COR-L47 (cell line): ENCODE measurements at regions not wholly inside any gene's neighbourhood (a gene's known extent, or its start where the extent isn't known, plus 50 kb on each side); places are given as distances from the start of the nearest gene placed in this dataset.
"Not testable (repeated sequence)": the region's sequence is repeated elsewhere in the genome, so short reads cannot be mapped to it uniquely, and the experiment has no call there.

Experiments
- DNase-seq: peaks from one replicate; lab custom pipeline; 2025; lab: John Stamatoyannopoulos, UW

DNA sequence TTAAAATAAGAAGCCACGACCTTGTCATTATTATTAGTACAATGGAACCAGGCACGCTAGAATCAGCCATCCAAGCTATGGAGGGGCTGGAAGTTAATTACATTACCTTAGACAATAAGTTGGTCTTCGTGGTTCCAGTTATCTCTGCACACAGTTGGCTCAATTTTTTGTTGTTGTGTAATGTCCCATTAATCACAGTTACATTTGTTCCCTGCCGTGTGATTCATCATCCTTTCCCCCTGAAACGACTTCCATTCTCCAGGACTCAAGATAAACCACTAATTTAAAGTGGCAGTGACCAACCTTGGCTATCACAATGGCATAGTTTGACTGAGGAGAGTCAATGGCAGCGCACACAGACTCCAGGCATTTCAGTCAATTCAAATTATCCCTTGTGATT lies 905.0 kb downstream of the RAB28 start:
- no peak for DNase-seq

DNA sequence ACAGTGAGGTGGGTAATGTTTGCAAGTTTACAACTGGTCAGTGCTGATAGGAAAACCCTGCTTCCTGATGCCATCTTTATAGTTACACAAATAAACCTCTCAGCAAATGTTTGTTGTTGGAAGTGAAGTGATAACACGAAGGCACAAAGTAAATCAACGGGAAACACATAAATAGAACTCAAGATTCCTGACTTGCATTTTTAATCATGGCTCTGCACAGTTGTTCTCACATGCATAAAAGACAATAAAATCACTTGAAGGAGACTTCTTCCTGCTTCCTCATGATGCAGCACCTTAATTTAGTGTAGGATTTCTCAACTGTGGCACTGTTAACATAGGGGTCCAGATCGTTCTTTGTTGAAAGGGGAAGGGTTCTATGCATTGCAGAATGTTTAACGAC lies 907.7 kb downstream of the RAB28 start:
- no peak for DNase-seq

DNA sequence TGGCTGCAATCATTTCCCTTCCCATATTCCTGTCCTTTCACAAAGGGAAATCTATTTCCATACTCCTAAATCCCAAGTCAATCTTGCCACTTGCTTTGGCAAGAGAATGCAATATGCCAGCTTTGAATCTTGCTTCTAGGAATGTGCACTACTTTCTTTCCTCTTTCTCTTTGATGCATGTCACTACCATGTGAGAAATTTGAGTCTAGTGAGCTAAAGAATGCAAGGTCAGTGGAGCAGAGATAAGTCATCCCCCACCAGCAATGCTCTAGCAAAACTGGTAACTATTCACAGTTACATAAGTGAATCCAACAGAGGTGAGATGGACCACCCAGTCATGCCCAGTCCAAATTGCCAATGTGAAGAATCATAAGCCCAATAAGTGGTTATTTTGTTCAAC lies 910.4 kb downstream of the RAB28 start:
- DNase-seq: no peak

DNA sequence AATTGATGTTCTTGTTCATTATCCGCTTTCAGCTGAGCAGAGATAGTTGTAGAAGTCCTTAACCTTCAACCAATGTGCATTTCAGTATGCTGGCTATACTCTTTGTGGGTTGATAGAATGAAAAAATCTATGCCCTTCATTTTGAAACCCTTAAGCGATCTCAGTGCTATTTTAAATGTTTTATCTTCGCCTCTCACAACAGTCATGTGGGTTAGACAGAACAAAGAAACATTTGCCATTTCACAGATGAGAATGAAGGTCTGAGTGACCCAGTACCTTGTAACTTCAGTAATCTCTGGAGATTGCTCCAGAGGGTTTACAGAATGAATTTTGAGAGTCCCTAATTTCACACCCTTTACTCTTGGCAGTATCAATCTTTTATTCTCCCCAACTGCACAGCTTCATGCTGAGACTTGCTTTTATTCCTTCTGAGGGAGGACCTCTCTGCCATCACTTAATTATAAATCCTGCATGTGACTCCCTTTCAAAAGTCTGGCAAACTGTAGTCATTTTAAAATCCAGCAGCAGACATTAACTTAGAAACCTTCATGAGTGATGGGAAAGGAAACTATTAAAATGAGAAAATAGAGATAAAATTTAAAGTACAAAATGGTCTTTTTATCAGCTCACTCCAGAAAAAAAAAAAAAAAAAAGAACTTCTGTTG lies 921.5 kb downstream of the RAB28 start:
- DNase-seq: no peak

DNA sequence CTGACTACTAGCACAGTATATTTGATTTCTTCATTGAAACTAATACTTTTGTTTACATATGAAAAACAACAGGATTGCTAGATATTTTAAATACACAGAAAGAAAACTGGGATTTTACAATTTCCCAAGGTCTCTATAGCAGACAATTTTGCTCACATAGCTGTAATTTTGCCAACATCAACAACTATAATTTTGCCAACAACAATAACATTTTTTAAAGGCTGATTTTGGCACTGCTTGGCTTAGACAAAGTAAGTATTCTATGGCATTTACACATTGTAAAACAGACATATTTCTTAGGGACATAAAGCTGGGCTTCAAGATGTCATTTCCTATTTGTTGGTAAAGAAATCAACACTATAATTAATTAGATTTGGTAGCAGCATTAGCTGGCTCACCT lies 922.1 kb downstream of the RAB28 start:
- no peak for DNase-seq

DNA sequence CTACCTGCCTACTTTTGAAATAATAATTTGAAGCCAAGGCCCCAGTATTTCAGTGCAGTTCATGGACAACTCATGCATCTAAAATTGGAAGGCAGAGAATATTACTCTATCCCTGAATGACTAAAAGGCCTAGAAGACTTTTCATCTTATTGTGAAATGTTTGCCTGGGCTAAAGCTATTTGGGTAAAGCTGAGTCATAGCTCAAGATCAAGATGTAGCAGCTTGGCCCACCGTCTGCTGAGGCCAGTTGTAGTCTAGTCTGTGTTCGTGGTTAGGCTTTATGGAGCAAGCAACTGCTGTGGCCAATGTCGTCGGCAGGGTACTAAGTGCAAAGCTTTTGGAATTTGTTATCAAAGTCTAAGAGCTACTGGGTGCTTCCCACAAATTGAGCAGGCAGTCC lies 929.1 kb downstream of the RAB28 start:
- no peak for DNase-seq

DNA sequence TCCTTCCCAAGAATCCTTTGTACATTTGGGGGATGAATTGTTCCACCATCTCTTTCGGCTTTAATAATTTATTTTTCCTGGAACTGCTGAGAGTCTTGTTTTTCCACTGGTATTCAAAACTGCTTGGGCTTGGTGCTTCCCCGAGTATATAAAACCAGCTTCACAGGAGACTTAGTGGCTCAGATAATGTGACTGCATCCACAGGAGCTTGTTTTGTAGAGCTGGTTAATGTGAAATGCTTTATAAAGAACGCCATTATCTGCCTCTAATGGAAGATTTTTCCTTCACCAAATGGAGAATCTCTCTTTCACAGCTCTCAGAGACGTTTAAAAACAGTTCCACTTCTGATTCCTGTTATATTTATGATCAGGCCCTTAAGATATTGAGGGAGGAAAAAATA lies 935.5 kb downstream of the RAB28 start:
- no peak for DNase-seq

DNA sequence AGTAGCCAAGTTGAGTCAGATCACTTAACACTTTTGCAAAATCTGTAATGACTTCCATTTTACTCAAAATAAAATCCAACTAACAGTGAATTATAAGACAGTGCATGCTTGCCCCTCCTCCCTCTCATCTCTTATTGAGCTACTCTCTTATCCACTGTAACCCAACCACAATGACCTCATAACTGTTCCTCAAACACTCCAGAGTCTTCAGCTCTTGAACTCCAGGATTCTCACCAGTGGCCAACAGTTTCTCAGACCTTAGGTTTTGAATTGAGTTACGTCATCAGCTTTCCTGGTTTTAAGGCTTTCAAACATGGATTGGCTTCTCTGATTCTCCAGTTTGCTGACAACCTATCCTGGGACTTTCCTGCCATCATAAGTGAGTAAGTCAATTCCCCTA lies 938.3 kb downstream of the RAB28 start:
- no peak for DNase-seq

DNA sequence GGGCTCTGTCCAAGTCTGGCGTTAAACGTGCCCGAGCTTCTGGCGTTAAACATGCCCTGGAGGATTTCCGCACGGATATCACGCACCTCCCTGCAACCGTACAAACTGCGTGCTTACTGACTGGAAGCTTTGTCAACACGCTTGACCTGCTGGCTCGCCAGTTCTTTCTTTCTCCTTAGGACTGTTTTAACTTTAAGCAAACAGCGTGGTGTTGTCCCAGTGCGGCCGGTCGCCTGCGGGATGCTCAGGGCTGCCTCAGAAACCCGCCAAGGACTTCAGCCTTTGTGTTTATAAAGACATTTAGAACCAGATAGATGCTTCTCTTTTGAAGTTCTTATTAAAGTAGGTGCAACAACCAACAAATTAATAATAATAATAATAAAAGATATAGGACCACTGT lies 946.0 kb downstream of the RAB28 start:
- DNase-seq: no peak

DNA sequence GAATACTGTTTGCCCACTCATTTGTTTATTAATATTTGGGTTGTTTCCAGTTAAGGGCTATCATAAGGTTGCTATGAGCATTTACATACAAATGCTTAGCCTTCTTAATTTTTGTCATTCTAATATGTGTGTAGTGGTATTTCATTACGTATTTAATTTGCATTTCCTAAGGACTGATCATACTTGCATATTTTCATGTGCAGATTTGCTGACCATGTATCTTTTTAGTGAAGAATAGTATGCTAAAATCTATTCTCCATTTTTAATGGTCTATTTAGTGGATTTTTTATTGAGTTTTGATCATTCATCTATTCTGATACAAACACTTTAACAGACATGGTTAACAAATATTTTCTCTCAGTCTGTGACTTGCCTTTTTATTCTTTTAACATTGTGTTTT lies 949.5 kb downstream of the RAB28 start:
- DNase-seq: no peak

DNA sequence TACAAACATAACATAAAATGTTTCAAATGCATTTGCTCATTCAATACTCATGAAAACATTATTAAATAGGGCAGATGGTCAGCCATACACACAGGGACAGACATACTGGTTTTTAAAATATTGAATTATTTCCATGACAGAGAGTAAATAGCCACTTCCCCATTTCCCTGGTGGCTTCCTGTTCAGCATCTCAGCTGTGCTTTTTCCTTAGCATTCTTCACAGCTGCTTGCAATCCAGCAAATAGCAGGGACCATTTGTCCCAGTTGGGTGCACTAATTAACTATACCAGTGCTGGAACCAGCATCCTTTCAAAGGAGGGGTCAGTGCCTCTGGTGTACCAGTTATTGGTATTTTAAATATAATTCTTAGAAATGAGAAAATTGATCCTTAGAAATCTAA lies 964.7 kb downstream of the RAB28 start:
- no peak for DNase-seq

DNA sequence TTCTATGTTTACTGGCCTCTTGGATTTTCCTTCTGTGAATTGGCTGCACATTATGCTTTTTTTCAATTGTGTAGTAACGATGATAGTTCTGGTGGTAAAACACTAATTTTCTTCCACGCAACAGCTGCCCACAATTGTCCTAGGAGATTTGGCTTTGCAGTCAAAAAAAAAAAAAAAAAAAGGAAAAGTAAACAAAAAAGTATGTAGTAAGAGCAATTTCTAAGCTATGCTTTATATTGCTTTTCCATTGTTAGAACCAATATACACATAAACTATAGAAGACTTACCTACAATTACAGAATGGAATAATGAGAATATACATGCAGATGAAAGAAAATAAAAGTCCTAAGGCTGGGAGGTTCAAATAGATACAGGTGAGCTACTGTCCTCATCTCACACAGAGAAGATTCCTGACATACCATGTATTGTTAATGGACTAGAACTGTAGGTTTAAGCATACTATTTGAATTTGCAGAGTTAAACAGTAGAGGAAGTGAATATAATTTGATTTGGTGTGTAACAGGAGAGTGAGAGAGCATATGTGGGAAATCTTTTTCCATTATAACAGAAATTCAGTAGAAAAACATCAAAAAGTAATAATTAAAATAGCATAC lies 976.2 kb downstream of the RAB28 start:
- no peak for DNase-seq

DNA sequence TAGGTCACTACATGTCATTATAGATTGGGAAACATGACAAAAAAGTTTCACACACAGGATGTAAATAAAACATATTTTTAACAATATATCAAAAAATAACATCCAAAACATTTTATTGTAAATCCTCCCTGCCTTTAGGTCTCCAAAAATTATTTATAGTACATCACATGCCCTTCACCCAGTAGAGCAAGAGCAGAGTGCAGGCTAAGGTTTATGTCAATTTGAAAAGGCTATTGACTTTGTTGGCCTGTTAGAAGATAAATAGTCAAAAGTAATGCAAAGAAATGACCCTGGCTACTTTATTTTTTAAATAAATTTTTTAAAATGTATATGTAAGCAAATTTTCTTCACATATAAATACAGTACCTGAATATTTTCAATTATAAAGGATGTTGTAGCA lies 983.7 kb downstream of the RAB28 start:
- DNase-seq: no peak

DNA sequence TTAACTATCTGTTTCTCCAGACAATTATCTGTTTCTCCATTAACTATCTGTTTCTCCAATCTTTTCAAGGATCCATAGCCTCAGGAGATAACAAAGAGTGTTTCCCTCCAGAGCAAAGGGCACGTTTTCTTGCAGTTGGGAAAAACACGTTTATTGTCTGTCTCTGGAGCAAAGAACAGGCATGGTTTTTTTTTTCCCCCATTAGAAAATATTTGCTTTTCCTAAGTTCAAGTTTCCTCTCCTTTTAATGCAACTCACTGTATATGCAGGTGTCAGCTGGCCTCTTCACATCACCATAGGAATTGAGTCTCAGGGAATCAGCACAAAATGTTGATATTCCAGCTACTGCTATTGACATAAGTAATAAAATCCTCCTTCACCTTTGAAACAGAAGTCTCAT lies 984.4 kb downstream of the RAB28 start:
- DNase-seq: no peak

DNA sequence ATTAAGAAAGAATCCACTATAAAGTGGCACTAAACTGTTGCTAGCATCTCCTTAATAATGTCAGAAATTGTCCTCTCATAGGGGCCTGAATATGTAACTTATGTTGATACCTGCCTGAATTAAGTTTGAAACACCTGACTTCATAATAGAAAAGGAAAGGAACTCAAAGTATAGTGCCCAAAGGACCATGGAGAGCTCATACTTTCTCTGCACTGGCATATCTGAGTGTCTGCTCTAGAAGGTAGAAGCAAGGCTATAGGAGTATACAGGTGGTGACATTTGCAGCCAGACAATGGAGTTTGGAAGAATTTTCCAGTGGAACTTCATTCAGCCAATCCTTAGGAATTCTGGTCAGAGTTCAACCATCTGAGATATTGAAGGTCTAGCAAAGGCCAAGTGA lies 988.9 kb downstream of the RAB28 start:
- DNase-seq: no peak

DNA sequence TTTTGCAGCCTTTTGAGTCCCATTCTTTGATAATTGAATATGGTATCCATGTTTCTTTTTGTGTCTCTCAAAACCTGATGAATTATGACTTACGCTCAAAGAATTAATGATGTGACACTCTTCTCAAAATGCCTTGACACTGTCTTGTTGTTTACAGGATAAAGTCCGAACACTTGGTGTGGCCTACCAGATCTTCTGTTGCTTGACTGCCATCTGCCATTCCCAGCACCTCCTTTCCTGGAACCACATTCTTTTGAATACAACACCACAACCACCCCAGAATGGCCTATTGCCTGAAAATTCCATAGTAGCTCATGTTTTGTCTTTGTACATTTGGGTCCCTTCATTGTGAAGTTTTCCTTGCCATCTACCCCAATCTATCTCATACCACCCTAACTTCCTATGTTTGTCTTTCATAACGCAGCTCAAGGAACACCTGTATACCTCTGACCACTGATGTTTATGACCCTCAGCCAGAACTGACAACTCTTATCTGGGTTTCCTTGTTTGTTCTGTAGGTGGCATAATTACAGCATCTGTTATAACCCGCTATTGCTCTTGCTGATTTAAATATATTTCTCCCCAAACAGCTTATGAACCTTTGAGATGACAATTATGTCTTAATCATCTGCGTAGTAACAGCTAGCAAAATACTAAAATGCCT lies 991.3 kb downstream of the RAB28 start:
- no peak for DNase-seq

DNA sequence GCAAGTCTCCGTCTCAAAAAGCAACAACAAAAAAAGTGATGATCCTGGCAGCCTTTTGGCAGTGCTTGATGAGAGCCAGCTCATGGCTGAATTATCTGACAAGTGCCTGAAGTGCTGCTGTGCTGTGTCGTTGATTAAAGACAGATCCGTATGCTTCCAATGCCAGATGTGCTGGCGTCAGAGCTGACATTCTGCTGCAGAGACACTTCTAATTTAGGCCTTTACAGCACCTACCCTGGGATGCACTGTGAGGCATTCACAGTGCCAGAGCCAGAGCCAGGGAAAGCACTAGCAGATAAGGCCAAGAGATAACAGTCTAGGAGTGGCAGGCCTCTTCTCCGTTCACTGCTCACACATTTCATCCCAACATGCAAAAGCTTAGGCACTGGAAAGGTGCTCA lies 995.5 kb downstream of the RAB28 start:
- no peak for DNase-seq

DNA sequence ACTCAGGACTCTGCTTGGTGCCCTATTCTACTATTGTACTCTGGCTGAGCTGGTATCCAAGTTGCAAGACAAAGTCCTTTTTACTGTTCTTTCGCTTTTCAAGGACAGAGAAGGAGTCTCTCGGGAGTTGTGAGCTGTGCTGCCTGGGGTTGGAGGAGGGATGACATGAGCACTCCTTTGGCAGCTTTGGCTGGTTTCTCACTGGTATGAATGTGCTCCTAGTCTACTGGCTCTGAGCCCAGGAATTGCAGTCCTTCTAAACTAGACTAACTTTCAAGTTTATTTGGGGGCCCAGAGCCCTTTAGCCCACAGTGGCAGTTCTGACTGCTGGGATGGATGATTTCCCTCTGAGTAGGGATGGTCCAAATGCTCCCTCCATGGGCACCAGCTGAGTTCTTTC lies 997.1 kb downstream of the RAB28 start:
- no peak for DNase-seq

DNA sequence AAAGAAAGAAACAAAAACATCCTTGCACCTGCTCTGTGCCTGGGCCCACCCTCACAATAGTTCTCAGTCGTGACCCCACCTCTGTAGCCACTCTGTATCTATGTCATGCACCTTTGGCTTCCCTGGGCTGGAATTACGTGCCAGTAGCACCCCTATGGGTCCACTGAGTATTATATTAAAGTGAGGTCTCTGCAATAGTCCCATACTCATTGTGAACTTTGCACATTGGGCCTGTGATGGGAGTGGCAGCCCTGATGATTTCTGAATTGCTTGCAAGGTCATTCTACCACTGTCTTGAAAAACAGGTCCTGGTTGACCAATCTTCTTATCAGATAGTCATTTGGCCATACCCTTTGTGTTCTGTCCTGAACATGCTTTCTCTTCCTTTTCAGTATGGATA lies 1012.1 kb downstream of the RAB28 start:
- DNase-seq: no peak

DNA sequence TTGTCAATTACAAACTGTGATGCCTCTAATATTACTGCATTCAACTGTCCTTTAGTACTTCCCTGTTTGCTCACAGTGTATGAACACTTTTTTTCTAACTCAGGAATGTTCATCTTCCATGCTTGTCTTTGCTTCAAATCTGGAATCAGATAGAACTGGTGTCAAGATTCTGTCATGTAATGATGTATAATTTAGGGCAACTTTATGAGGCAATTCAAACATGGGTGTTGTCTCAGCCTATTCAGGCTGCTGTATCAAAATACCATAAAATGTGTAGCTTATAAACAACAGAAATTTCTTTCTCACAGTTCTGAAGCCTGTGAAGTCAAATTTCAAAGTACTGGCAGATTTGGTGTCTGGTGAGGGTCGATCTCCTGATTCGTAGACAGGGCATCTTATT lies 1012.9 kb downstream of the RAB28 start:
- no peak for DNase-seq

DNA sequence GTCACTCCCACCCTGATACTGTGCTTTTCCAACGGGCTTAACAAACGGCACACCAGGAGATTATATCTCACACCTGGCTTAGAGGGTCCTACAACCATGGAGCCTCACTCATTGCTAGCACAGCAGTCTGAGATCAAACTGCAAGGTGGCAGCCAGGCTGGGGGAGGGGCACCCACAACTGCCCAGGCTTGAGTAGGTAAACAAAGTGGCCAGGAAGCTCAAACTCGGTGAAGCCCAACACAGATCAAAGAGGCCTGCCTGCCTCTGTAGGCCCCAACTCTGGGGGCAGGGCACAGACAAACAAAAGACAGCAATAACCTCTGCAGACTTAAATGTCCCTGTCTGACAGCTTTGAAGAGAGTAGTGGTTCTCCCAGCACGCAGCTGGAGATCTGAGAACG lies 1022.6 kb downstream of the RAB28 start:
- not testable (repeated sequence) for DNase-seq

DNA sequence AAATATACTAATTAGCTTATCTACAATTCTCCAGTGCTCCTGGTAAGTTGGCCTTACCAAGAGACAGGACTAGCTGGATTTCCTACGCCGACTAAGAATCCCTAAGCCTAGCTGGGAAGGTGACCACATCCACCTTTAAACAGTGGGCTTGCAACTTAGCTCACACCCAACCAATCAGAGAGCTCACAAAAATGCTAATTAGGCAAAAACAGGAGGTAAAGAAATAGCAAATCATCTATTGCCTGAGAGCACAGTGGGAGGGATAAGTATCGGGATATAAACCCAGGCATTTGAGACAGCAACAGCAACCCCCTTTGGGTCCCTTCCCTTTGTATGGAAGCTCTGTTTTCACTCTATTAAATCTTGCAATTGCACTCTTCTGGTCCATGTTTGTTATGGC lies 1025.0 kb downstream of the RAB28 start:
- no peak for DNase-seq

DNA sequence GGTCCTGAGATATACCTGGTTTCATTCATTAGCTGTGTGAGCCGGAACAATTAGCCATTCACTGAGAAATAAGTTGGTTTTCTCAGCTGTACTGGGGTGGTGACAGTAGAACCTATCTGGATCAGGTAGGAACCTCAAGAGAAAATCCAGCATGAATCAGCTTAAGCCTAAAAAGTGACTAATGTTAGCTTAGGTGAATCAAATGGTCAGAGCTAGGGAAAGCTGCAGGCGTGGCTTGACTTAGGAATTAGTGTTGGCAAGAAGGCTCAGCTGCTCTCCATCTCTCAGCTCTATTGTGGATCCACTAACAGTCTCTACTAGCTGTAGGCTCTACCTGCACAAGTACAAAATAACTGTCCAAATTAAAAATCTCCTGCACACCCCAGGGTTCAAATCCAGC lies 1025.5 kb downstream of the RAB28 start:
- no peak for DNase-seq

DNA sequence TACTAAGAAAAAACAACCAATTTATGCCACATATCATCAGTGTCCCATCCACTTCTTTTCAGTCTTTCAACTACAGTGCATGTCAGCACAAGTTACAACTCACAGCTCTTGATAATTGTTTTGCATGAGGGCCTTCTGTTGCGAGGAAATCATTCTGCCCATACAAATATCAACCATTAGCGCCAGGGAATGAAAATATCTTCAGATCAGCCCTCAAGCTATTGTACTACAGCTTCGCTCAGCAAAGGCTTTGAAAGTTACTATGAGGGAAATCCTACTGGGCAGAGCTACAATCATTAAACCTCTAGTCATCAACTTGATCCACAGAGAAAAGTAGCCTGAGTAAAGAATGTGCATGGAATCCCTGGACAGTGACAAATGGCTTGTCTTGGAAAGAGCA lies 1023.6 kb upstream of the HS3ST1 start:
- no peak for DNase-seq
